Keratinocyte (primary cell): ENCODE measurements at regions not wholly inside any gene's neighbourhood (a gene's known extent, or its start where the extent isn't known, plus 50 kb on each side); places are given as distances from the start of the nearest gene placed in this dataset.
"Not testable (repeated sequence)": the region's sequence is repeated elsewhere in the genome, so short reads cannot be mapped to it uniquely, and the experiment has no call there.

Experiments
- EZH2 ChIP-seq: IDR thresholded peaks from one replicate; pipeline ENCODE4 v1.6.1; 2012; ENCODE audit warnings: inconsistent platforms, mild to moderate bottlenecking, low read length, moderate library complexity
- TF ChIP-seq, protein P1 (sequence below), 3 experiments: IDR thresholded peaks in 1 of 3; conservative IDR thresholded peaks in 1 of 3; optimal IDR thresholded peaks in 1 of 3; 2 replicates in 2 of 3; 3 replicates in 1 of 3; pipeline versions ENCODE3 to v1.5.1; 2011; ENCODE audit warnings: low read length in 3 of 3, mild to moderate bottlenecking in 3 of 3, moderate library complexity in 2 of 3, control low read depth in 1 of 3, inconsistent platforms in 1 of 3; ENCODE audit not compliant: insufficient read depth in 2 of 3; ENCODE audit errors: extremely low read depth in 1 of 3

DNA sequence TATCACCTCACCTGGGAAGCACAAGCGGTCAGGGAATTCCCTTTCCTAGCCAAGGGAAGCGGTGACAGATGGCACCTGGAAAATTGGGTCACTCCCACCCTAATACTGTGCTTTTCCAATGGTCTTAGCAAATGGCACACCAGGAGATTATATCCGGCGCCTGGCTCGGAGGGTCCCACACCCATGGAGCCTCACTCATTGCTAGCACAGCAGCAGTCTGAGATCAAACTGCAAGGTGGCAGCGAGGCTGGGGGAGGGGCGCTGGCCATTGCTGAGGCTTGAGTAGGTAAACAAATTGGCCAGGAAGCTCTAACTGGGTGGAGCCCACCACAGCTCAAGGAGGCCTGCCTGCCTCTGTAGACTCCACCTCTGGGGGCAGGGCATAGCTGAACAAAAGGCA lies 1178.1 kb downstream of the KHDRBS2 start:
- TF ChIP-seq, protein P1, sequence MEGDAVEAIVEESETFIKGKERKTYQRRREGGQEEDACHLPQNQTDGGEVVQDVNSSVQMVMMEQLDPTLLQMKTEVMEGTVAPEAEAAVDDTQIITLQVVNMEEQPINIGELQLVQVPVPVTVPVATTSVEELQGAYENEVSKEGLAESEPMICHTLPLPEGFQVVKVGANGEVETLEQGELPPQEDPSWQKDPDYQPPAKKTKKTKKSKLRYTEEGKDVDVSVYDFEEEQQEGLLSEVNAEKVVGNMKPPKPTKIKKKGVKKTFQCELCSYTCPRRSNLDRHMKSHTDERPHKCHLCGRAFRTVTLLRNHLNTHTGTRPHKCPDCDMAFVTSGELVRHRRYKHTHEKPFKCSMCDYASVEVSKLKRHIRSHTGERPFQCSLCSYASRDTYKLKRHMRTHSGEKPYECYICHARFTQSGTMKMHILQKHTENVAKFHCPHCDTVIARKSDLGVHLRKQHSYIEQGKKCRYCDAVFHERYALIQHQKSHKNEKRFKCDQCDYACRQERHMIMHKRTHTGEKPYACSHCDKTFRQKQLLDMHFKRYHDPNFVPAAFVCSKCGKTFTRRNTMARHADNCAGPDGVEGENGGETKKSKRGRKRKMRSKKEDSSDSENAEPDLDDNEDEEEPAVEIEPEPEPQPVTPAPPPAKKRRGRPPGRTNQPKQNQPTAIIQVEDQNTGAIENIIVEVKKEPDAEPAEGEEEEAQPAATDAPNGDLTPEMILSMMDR (optimal IDR thresholded peaks at IDR 0.05 in 1 of 3, IDR thresholded peaks at IDR 0.05 in 1 of 3, conservative IDR thresholded peaks at IDR 0.05 in 1 of 3; ENCODE audit: extremely low read depth in 1 of 3, insufficient read depth in 2 of 3, low read length in 3 of 3), result not testable (repeated sequence)
- not testable (repeated sequence) for TF ChIP-seq EZH2
